ENCODE measurements at regions not wholly inside any gene's neighbourhood (a gene's known extent, or its start where the extent isn't known, plus 50 kb on each side); places are given as distances from the start of the nearest gene placed in this dataset.

DNA sequence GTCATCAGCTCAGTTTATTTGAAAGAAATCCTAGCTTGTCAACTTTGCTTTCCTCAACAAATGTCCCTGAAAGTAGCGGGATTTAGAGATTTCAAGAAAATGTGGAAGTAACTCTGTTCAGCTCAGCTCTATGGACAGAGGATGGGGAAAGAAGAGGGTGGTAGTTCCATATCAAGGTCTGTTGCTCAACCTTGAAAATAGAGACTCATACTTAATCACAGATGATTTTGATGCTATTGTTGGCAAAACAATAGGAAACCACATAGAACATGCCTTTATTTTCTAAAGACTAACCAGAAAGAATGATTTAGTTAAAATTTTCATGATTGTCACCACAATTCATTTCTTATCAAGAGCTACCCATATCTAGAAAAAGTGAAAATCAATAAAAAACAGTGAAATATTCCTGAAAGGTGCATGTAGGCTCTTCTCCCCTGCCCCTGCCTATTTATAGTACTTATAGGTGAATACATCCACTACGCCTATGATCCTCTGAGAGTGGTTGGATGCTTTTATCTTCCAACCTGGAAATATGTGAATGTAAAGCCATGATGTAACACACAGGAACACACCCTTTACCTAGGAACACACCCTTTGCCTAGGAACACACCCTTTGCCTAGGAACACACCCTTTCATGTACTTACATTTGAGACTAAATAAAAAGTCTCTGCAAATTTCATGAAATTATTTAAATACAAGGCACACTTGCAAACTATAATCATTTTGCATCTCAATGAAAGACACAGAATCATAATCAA, 65.8 kb downstream of the ETAA1 start:
- DNase-seq (ENCODE audit: low spot score): no peak

DNA sequence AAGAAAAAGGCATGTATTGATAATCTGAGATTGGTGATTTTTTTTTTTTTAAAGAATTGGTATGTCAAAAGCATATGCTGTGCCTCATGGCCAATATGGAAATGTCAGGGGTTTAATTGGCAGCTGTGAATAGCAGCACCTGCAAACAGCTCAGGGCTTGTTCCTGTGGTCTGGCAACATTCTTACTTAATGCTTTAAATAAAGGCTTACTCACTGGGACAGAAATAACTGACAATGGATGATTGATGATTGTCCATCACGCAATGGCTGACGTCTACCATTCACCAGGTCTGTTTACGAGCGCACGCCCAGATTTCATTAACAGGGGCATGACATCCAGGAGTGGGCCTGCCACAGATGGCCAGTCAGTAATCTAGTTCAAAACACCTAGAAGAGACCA, 66.7 kb downstream of the ETAA1 start:
- DNase-seq (ENCODE audit: low spot score): peak; percentile 21

DNA sequence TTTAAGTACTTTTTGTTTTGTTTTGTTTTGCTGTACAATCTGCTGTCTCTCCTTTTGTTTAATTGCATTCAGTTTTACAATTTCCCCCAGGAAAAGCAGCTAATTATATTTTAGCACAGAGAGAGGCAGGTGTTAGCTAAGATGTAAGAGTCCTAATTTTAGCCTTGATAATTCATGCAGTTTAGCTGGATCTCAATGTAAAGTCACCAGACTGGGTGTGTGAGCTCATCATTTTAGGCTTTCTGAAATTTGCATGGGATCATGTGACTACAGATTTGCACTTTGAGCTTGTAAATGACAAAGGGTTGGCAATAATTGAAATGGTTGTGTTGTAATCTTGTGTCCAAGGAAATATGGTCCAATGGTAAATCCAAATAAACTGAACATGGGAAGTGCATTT, 68.5 kb downstream of the ETAA1 start:
- DNase-seq (ENCODE audit: low spot score): no peak

DNA sequence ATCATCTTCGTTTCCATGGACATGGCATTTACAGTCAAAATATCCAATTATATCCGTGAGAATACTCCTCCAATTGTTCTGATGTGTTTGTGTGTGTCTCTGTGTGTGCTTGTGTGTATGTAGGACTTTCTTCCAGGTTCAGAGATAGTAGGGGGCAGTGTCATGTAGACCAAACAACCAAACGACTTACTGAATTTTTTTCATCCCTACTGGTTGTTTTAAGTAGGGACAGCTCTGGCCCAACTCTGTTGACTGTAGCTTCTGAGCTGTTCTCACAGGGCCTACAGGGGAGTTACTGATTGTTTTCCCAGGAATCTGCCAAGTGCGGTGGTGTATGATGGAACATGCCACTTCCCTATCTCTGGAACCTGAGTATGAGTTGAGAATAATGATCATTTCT, 69.6 kb downstream of the ETAA1 start:
- DNase-seq (ENCODE audit: low spot score): no peak

GRCh38 chr2:67471681-67472080, 74.5 kb downstream of the ETAA1 start:
- no peak for DNase-seq (ENCODE audit: low spot score)

GRCh38 chr2:67476809-67477790, 80.0 kb downstream of the ETAA1 start:
- DNase-seq (ENCODE audit: low spot score): peak; percentile 22

- no peak for DNase-seq (ENCODE audit: low spot score)
Measured at GRCh38 chr2:67479261-67479660, 82.1 kb downstream of the ETAA1 start.

DNA sequence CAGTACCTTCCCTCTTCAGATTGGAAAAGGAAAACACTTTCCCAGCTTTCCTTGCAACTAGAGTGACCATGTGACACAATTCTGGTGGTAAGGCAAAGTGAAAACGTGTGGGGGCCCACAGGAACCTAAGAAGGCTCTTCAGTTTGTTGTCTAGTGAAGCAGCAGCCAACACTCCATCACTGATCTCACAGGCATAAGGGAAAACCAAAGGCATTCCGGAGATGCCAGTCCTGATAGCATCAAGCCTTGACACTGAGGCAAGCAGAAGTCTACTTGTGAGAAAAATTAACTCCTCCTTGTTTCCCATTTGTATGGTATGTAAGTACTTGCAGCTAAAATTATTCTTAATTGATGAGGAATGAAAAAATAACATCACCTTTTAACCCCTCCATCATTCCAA, 88.3 kb downstream of the ETAA1 start:
- no peak for DNase-seq (ENCODE audit: low spot score)

GRCh38 chr2:67486041-67486796, 89.1 kb downstream of the ETAA1 start:
- no peak for DNase-seq (ENCODE audit: low spot score)

- DNase-seq (ENCODE audit: low spot score): no peak
Measured at GRCh38 chr2:67487993-67488392, 90.9 kb downstream of the ETAA1 start.

GRCh38 chr2:67489396-67489795, 92.3 kb downstream of the ETAA1 start:
- DNase-seq (ENCODE audit: low spot score): no peak

DNA sequence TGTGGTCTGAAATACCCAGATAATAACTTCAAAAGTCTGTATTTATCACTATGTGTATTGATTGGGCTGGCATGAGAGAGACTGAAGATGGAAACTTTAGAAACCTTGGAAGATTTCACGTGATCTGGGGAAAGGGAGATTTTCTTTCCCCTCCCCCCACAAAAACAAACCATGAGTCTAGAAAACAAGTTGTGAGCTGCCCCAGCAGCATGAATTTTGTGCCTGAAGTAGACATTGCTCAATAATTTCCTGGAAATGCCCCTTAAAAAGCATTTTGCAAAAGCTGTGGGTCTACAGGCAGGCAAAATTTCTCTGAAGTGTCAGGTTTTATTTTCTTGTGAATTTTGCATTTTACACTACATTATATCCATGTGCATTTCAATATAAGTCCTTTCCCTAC, 101.8 kb downstream of the ETAA1 start:
- DNase-seq (ENCODE audit: low spot score): no peak

- no peak for DNase-seq (ENCODE audit: low spot score)
Measured at GRCh38 chr2:67499989-67500388, 102.9 kb downstream of the ETAA1 start.

GRCh38 chr2:67500541-67500940, 103.4 kb downstream of the ETAA1 start:
- DNase-seq (ENCODE audit: low spot score): no peak

DNA sequence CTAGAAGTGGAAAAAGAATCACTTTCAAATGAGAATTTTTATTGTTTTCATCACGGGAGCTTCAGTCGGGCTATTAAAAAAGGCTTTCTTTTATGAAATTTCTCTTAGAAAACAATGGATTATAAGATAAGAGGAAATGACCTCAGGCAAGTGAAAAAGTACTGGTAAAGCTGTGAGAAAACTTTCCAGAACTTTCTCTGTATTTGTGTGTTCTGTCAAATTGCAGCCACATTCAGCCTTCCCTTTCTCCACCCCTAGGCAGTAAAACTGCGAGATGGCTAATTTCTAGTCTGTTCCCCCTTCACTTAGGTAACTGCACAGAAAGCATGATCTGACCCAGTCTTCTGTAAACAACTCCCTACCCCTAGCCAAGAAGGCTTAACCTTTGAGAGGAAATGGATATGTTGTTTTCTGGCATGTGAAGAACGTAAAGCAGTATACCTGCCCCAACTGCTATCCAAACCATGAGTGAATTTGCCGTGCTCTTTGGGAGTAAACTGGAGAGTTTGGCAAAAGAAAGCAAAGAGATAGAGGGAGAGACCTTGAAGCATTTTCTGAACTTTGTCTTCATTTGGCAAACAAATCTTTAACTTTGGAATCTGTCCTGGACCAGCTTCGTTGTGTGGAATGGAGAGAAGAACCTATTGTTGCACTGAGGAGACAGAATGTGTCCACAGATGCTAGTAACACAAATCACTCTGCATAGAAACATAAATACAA, 105.4 kb downstream of the ETAA1 start:
- DNase-seq (ENCODE audit: low spot score): no peak

DNA sequence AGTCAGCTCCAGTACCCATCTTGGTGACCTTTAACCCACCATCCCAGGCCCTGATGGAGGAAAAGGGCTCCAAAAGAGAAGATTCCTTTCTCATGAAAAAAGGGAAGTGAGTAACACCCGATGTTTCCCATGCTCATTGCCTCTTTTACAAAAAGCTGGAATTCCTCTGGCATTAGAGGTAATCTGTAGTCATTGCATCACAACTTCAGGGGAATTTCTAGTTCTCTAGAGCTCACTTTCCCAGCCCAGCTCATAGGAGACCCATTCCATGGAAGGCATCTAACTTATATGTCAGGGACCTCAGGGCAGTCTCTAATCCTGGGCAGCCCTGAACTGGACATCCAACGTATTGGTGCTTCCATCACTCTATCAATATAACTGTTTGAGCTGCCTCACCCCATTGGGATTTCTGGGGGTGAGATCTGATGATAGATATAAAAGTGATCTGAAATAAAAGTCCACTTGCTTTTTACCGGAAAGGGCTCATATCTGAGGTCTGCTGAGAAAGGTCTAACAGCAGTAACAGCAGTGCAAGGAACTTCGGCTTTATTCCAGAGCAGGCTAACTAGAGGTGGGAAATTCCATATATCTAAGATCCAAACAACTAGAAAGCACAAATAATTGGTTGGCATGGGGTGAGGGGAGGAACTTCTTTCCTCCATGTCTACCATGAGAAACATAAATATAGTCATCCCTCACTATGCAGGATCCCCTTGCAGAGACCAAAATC, 106.1 kb downstream of the ETAA1 start:
- no peak for DNase-seq (ENCODE audit: low spot score)

- no peak for DNase-seq (ENCODE audit: low spot score)
Measured at GRCh38 chr2:67510745-67511144, 113.6 kb downstream of the ETAA1 start.

- no peak for DNase-seq (ENCODE audit: low spot score)
Measured at GRCh38 chr2:67514515-67514914, 117.4 kb downstream of the ETAA1 start.

- no peak for DNase-seq (ENCODE audit: low spot score)
Measured at GRCh38 chr2:67515056-67515455, 117.9 kb downstream of the ETAA1 start.

- DNase-seq (ENCODE audit: low spot score): no peak
Measured at GRCh38 chr2:67515538-67515937, 118.4 kb downstream of the ETAA1 start.

DNA sequence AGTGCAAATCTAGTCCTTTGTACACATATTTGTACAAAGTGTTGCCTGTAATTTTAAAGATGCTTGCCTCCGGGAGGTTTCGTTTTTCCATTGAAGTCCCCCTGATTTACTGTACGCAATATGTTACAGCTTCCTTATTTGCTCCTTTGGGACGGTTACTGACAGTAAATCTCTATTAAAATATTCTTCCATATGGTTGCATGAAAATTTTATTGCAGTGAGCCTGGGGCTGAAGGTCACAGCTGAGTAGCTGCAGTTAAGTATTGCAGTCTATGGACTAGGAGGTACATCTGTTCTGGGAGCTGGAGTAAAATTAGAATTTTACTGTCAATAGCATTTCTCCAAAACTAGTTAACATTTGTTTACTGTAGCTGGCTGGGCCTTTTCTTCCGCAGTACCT, 119.2 kb downstream of the ETAA1 start:
- no peak for DNase-seq (ENCODE audit: low spot score)

Measured in iPS-NIHi11 (cell line).